ENCODE measurements at regions not wholly inside any gene's neighbourhood (a gene's known extent, or its start where the extent isn't known, plus 50 kb on each side); places are given as distances from the start of the nearest gene placed in this dataset.

DNA sequence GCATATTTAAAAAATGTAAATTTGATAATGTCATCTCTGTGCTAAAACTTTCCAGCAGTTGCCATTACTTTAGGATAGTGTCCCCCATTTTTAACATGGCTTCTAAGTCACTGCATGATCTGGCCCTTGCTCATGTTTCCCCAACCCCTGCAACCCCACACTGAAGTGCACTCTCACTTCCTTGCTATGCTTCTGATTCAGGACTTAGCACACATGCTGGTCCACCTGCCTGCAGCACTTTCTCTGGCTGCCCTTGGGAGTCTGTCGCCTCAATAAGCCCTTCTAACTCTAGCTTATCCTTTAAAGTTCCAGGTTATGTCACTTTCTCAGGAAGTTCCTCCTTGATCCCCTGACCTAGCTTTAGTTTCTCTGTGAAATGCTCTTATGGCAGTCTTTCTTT, 241.0 kb downstream of the POSTN start:
- DNase-seq: no peak

DNA sequence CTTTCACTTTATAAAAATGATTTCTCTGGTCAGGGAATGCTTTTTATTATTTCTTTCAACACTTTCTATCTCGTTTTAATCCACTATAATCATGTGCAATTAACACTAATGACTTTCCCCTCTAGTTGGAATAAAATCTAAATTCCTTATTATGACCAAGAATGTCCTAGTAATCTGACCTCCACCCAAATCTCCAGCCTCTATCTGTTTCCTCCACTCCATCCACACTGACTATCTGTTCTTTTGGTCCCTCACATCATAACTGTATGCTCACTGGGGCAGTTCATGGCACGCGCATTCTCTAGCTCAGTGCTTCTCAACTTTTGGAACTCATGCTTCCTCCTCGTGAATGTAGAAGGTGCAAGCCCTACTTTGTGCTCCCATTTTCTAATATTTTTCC, 244.7 kb downstream of the POSTN start:
- no peak for DNase-seq

GRCh38 chr13:37351211-37351610, 245.7 kb upstream of the CSNK1A1L start:
- no peak for DNase-seq

GRCh38 chr13:37349916-37350315, 244.5 kb upstream of the CSNK1A1L start:
- no peak for DNase-seq

GRCh38 chr13:37348916-37349643, 243.6 kb upstream of the CSNK1A1L start:
- DNase-seq: no peak

DNA sequence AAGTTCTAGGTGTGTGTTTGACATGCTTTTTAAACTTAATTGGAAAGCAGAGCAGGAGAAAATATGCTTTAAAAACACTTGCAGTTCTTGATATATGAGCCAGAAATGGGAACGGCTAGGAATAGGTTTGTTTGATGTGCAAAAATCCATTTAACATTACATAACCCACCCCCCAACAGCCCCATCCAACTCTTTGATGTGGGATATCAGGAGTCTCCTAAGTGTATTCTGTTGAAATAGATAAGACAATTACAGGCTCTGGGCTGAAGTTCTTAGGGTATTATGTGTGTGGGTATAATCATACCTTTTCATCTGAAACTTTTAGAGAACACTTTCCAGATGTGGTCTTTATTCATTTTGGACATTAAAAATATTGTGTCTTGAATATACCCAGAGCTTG, 240.4 kb upstream of the CSNK1A1L start:
- no peak for DNase-seq

GRCh38 chr13:37345391-37345790, 239.9 kb upstream of the CSNK1A1L start:
- no peak for DNase-seq

DNA sequence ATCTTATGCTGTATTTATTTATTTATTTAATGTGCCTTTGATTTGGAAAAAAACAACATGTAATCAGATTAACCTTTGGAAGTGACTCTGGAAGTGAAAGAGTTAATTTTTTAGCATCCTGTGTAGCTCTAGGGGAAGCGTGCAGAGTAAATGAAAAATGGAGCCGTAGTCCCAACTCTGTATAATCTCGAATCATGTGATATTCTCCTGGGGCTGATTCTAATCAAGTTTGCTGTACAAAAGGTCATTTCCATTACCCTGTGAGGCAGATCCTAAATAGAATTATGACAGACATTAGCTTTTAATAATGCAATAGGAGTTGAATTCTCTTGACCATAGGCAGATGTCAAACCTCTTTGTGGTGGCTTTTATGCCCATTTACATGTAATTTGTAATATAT, 238.6 kb upstream of the CSNK1A1L start:
- DNase-seq: no peak

DNA sequence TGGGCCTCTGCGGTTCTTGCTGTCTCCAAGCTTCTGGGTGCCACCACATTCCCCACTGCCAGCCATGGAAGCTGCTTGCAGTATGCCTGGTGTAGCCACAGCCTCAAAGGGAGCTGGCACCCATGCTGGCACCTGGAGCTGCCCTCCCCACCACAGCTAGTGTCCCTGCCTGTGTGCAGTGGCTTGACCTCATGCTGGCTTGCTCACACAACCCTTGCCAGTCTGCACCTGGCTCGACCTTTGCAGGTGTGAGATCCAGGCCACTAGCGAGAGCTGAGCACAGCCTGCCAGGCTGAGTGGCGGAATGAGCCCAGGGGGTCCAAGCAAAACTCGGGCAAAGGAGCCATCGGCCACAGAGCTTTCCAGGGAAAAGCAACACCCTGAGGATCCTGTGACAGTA, 236.7 kb upstream of the CSNK1A1L start:
- DNase-seq: no peak

DNA sequence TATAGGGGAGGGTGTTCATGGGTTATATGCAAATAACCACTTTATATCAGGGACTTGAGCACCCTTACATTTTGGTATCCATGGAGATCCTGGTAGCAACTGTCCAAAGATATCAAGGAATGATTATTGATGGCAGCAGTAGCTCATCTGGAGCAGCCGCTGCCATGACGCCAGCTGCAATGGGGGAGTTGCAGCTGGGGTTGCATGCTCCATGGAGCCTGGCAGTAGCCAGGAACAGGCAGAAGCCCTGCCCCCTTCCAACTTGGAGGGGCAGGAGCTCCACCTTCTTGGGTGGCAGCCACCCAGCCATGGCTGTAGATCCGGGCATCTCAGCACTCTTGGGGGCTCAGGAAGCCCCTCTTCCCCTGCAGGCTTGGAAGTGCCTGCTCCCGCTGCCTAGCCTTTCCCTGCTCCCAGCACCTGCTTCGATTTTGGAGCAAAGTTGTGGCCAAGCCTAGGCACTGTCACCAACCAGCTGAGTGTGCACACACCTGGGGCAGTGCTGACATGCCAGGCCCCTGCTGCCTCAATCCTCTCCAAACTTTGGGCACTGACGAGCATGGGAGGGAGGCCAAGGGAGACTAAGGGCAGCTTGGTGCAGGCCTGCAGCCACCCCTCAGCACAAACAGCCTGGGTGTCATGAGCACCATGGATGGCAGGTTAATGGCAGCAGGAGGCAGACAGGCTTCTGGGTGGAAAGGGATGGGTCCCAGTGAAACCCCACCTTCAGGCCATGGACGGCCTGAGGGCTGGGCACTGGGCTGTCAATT, 235.6 kb upstream of the CSNK1A1L start:
- no peak for DNase-seq

DNA sequence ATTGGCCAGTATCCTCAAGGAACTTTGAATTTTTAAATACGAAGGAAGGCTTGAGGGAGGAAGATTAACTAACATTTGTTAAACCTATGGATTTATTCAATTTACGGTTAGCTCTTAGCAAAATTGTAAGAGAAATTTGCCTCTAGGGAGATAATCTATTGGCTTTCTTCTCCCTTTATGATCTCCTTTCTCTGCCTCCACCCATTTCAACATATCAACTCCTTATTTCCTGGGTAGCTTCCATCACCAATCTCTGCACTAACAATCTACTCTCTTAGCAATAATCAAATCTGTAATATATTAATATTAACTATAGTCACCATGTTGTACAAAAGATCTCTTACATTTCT, 233.9 kb upstream of the CSNK1A1L start:
- DNase-seq: no peak

GRCh38 chr13:37338726-37339385, 233.4 kb upstream of the CSNK1A1L start:
- no peak for DNase-seq

- DNase-seq: no peak
Observed at GRCh38 chr13:37326334-37326733, 220.9 kb upstream of the CSNK1A1L start.

GRCh38 chr13:37319031-37319443, 213.6 kb upstream of the CSNK1A1L start:
- DNase-seq: no peak

DNA sequence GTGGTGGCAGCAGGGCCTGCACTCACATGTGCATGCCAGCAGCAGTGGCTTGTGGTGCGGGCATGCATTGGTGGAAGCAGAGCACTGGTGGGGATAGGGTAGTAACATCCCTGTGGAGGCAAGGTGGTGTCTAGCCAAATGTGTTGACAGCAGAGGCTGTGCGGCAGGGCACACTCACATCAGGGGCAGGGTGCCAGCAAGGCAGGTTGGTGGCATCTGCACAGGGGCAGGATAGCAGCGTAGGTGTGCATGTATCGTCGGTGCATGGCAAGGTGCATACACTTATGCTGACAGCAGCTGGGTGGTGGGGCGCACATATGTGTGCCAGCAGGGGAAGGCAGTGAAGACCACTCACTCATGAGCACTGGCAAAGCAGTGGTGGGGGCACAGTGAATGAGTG, 211.5 kb upstream of the CSNK1A1L start:
- DNase-seq: no peak

GRCh38 chr13:37313372-37313771, 207.9 kb upstream of the CSNK1A1L start:
- peak; percentile 55 for DNase-seq

- DNase-seq: peak; percentile 76
Observed at GRCh38 chr13:37306778-37307544, 201.5 kb upstream of the CSNK1A1L start.

- DNase-seq: no peak
Observed at GRCh38 chr13:37303606-37304005, 198.1 kb upstream of the CSNK1A1L start.

- DNase-seq: no peak
Observed at GRCh38 chr13:37302686-37303085, 197.2 kb upstream of the CSNK1A1L start.

GRCh38 chr13:37295573-37295972, 190.1 kb upstream of the CSNK1A1L start:
- DNase-seq: no peak

- no peak for DNase-seq
Observed at GRCh38 chr13:37295071-37295470, 189.6 kb upstream of the CSNK1A1L start.

- no peak for DNase-seq
Observed at GRCh38 chr13:37294472-37294871, 189.0 kb upstream of the CSNK1A1L start.

- DNase-seq: no peak
Observed at GRCh38 chr13:37293295-37293694, 187.8 kb upstream of the CSNK1A1L start.
